Endothelial cell of umbilical vein (primary cell): ENCODE measurements at regions not wholly inside any gene's neighbourhood (a gene's known extent, or its start where the extent isn't known, plus 50 kb on each side); places are given as distances from the start of the nearest gene placed in this dataset.

Experiments used
- BruUV-seq: library from RNA; stranded (reverse); fragments of 400-500 nt; replicated peaks from 2 replicates; lab custom pipeline; 2021; lab: Mats Ljungman, UMichigan
- CTCF ChIA-PET: fragments of 300-600, 350-600 bp; sonication (Branson Sonifier 250); formaldehyde crosslinking; loops from one replicate; lab custom pipeline; 2021; ENCODE audit warnings: antibody characterized with exemption, inconsistent platforms; lab: Charles Lee
- POLR2A ChIA-PET: fragments of 300-600, 350-600 bp; sonication (Branson Sonifier 250); formaldehyde crosslinking; loops from one replicate; lab custom pipeline; 2021; ENCODE audit warnings: antibody characterized with exemption, inconsistent platforms; lab: Charles Lee
- DNase-seq: peaks from one replicate; pipeline ENCODE4 v3.0.0-alpha.2; 2011; ENCODE audit warnings: low read depth, low spot score
- FAIRE-seq: peaks from 2 replicates; lab custom pipeline; 2011; peaks lifted over from hg19 to GRCh38; lab: Jason Lieb, UNC
- H2AFZ ChIP-seq: 2 replicates; pipeline ENCODE4 v1.6.0; 2012; ENCODE audit warnings: low read depth, low read length, control low read depth, inconsistent platforms
- H3K27ac ChIP-seq: 2 replicates; pipeline ENCODE4 v1.5.1; 2011; ENCODE audit warnings: low read depth, mild to moderate bottlenecking, control low read depth, low read length, moderate library complexity; ENCODE audit not compliant: insufficient read depth
- H3K27me3 ChIP-seq, 2 experiments: 2 replicates each; pipeline versions ENCODE4 v1.6.0 to v1.6.1; 2011; ENCODE audit warnings: low read length in 2 of 2, mixed read lengths in 1 of 2; ENCODE audit not compliant: control insufficient read depth in 2 of 2, insufficient read depth in 2 of 2
- H3K36me3 ChIP-seq, 2 experiments: 2 replicates in 1 of 2; 3 replicates in 1 of 2; pipeline ENCODE4 v1.5.1; 2011; ENCODE audit warnings: low read length in 2 of 2, mild to moderate bottlenecking in 1 of 2, moderate library complexity in 1 of 2; ENCODE audit not compliant: control insufficient read depth in 2 of 2, insufficient read depth in 2 of 2; ENCODE audit errors: extremely low read depth in 1 of 2
- H3K4me1 ChIP-seq: 3 replicates; pipeline ENCODE4 v1.5.1; 2011; ENCODE audit warnings: mild to moderate bottlenecking, low read length; ENCODE audit not compliant: control insufficient read depth, insufficient read depth; ENCODE audit errors: extremely low read depth
- H3K4me2 ChIP-seq: 2 replicates; pipeline ENCODE4 v1.6.1; 2011; ENCODE audit warnings: low read length, control low read depth, mixed read lengths; ENCODE audit not compliant: insufficient read depth
- H3K4me3 ChIP-seq, 3 experiments: fragments of 200-600 bp in 1 of 3; sonication (generic), shearing (Covaris generic) in 1 of 3; replicated peaks in 1 of 3; 2 replicates each; pipeline ENCODE4 v1.5.1; 2011 to 2016; ENCODE audit warnings: control low read depth in 3 of 3, low read length in 3 of 3, mild to moderate bottlenecking in 2 of 3, inconsistent platforms in 1 of 3, low read depth in 1 of 3, moderate library complexity in 1 of 3; ENCODE audit not compliant: insufficient read depth in 1 of 3
- H3K79me2 ChIP-seq: 2 replicates; pipeline ENCODE4 v1.6.0; 2012; ENCODE audit warnings: low read length, inconsistent platforms; ENCODE audit not compliant: control insufficient read depth, insufficient read depth
- H3K9ac ChIP-seq: replicated peaks from 2 replicates; pipeline ENCODE3; 2011; ENCODE audit warnings: low read length, control low read depth; ENCODE audit not compliant: insufficient read depth; ENCODE audit errors: extremely low read depth
- H3K9me1 ChIP-seq: replicated peaks from 3 replicates; pipeline ENCODE4 v1.6.0; 2011; ENCODE audit warnings: mild to moderate bottlenecking, low read length; ENCODE audit not compliant: control insufficient read depth, insufficient read depth; ENCODE audit errors: extremely low read depth
- H3K9me3 ChIP-seq: replicated peaks from 2 replicates; pipeline ENCODE4 v1.5.1; 2012; ENCODE audit warnings: low read length, inconsistent platforms; ENCODE audit not compliant: control insufficient read depth, insufficient read depth
- H4K20me1 ChIP-seq: replicated peaks from 2 replicates; pipeline ENCODE3; 2011; ENCODE audit warnings: mild to moderate bottlenecking, low read length; ENCODE audit not compliant: control insufficient read depth, insufficient read depth; ENCODE audit errors: extremely low read depth
- CTCF ChIP-seq, 2 donors: IDR thresholded peaks; 1 replicate in 1 of 2; 2 replicates in 1 of 2; pipeline ENCODE4 v1.5.1; 2011; ENCODE audit warnings: low read length in 2 of 2, mild to moderate bottlenecking in 2 of 2, moderate library complexity in 2 of 2, control low read depth in 1 of 2, inconsistent platforms in 1 of 2, low read depth in 1 of 2; ENCODE audit not compliant: insufficient read depth in 1 of 2; ENCODE audit errors: extremely low read depth in 1 of 2
- EZH2 ChIP-seq: IDR thresholded peaks from 2 replicates; pipeline ENCODE4 v1.6.1; 2012; ENCODE audit warnings: borderline replicate concordance, low read depth, mild to moderate bottlenecking, moderate library complexity, low read length, inconsistent platforms; ENCODE audit not compliant: severe bottlenecking
- FOS ChIP-seq: IDR thresholded peaks from 2 replicates; pipeline ENCODE4 v1.6.1; 2011; ENCODE audit warnings: mild to moderate bottlenecking, low read length, moderate library complexity, borderline replicate concordance; ENCODE audit not compliant: insufficient read depth
- GATA2 ChIP-seq: IDR thresholded peaks from 2 replicates; pipeline ENCODE4 v1.7.0; 2011; ENCODE audit warnings: low read depth, mild to moderate bottlenecking, moderate library complexity, mixed read lengths, low read length; ENCODE audit not compliant: insufficient read length, insufficient read depth
- JUN ChIP-seq: IDR thresholded peaks from 2 replicates; pipeline ENCODE4 v1.6.1; 2011; ENCODE audit warnings: borderline replicate concordance, low read depth; ENCODE audit not compliant: insufficient read length, insufficient read depth
- MAX ChIP-seq: IDR thresholded peaks from 2 replicates; pipeline ENCODE4 v1.6.1; 2011; ENCODE audit not compliant: insufficient read depth, insufficient read length
- MYC ChIP-seq: IDR thresholded peaks from one replicate; pipeline ENCODE4 v1.6.1; 2011; ENCODE audit warnings: mild to moderate bottlenecking, low read depth, low read length
- POLR2A ChIP-seq: IDR thresholded peaks from 2 replicates; pipeline ENCODE4 v1.6.1; 2012; ENCODE audit warnings: low read depth, mild to moderate bottlenecking, control low read depth, low read length
- POLR2AphosphoS5 ChIP-seq: IDR thresholded peaks from 2 replicates; pipeline ENCODE4 v1.6.1; 2012; ENCODE audit warnings: low read depth, mild to moderate bottlenecking, control low read depth, low read length, moderate library complexity; ENCODE audit not compliant: insufficient read depth
- dilution Hi-C: fragments of 300-500 bp; cut with MboI; formaldehyde crosslinking; loops from one replicate; pipeline ENCODE4 v1.15.0; 2019; ENCODE audit warnings: low sequenced_read_pairs; ENCODE audit not compliant: extremely low pct_ligation_motif_present
- intact Hi-C: fragments of 100-400 bp; cut with micrococcal nuclease; formaldehyde crosslinking; loops from one replicate; pipeline ENCODE4 v1.10.0; 2022

GRCh38 chr7:45460379-45460778 is 113.8 kb upstream of the ADCY1 start:
- TF ChIP-seq MYC (no peak), POLR2AphosphoS5 (no peak), JUN (no peak), FOS (no peak), EZH2 (no peak), GATA2 (no peak), POLR2A (no peak), MAX (no peak), CTCF (IDR thresholded peaks at IDR 0.05; ENCODE audit: extremely low read depth in 1 of 2, insufficient read depth in 1 of 2, low read depth in 1 of 2, low read length in 2 of 2) (no peak)
- dilution Hi-C loops: no loop called here
- H3K27ac ChIP-seq: no peak overlapping the region
- no peaks in the 10 kb centered on the region for H3K9me1 ChIP-seq
- no TSS peak for BruUV-seq
- no peaks in the 10 kb centered on the region for H3K27me3 ChIP-seq
- no peak overlapping the region for H3K9ac ChIP-seq
- H3K4me2 ChIP-seq: no peak overlapping the region
- FAIRE-seq: no peak
- no peaks in the 10 kb centered on the region for H4K20me1 ChIP-seq
- DNase-seq: no peak
- H3K4me1 ChIP-seq: no peaks in the 10 kb centered on the region
- intact Hi-C loops: no loop called here
- no peaks in the 10 kb centered on the region for H3K79me2 ChIP-seq
- ChIA-PET CTCF (interaction anchor here (0.6 kb wide), 1 partner anchor 26 kb away, joined by 4 read pairs; no protein-coding TSS in a partner anchor), POLR2A (no interaction called here)
- no peaks in the 10 kb centered on the region for H3K9me3 ChIP-seq
- no peaks in the 10 kb centered on the region for H3K36me3 ChIP-seq
- H2AFZ ChIP-seq: no peak overlapping the region
- no peak overlapping the region for H3K4me3 ChIP-seq
